ENCODE measurements at regions not wholly inside any gene's neighbourhood (a gene's known extent, or its start where the extent isn't known, plus 50 kb on each side); places are given as distances from the start of the nearest gene placed in this dataset.

- TF ChIP-seq CTCF (IDR thresholded peaks at IDR 0.05; ENCODE audit: low read depth, low read length, poor library complexity, severe bottlenecking): no peak
- TF ChIP-seq EZH2phosphoT487 (IDR thresholded peaks at IDR 0.05; ENCODE audit: borderline replicate concordance, low read length): no peak
These were observed 265.3 kb downstream of the GRIN2B start for GRCh38 chr12:13716119-13716518.
